ENCODE measurements at regions not wholly inside any gene's neighbourhood (a gene's known extent, or its start where the extent isn't known, plus 50 kb on each side); places are given as distances from the start of the nearest gene placed in this dataset.

DNA sequence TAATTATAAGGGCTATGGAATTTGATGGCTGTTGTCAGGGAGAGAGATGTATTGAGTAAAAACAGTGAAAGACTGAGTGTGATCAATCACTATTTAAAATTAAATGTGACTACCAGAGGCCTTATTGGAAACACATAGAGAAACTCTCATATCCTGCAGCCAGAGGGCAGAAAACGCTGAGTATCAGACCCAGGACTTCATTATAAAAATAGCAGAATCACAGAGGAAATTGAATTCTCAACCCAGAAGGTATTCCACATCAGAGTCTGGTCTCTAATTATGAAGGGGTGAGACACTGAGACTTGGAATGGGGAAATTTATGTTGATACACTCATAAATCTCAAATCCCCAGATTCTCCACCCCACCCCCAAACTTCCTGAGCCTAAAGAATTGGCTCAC lies 69.5 kb upstream of the IL6 start:
- DNase-seq = no peak

DNA sequence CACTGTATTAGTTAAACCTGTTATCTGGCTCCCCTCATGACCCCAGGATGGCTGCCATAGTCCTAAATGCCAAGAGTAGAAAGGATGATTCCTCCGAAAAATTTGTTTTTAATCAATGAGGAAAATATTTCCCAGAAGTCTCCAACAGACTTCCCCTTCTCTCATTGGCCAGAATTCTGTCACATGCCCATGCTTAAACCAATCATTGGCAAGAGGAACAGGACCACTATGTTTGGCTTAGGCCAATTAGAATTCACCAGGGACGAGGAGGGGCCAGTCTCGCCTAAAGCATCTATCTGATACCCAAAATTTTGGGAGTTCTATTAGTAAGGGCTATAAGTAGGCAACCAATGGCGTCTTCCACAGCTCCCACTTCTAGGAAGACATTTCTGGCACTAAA lies 71.2 kb upstream of the IL6 start:
- DNase-seq = no peak

DNA sequence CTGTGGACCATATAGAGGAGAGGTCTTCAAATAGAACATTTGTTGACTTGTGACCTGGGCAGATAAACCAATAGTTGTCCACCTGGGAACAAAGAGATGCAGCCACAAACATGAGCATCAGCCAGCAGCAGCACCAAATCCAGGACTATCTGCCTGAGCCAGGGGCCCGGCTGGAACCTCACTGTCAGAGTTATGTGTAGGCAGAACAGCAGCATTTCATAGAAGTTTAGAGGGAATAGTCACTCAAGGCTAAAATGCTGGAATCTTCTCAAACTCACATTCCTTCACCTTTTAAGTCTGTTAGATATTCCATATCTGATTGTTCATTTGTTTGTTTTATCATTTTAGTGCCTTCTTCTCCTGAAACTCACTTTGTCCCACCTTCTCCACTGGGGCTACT lies 72.2 kb upstream of the IL6 start:
- no peak for DNase-seq

DNA sequence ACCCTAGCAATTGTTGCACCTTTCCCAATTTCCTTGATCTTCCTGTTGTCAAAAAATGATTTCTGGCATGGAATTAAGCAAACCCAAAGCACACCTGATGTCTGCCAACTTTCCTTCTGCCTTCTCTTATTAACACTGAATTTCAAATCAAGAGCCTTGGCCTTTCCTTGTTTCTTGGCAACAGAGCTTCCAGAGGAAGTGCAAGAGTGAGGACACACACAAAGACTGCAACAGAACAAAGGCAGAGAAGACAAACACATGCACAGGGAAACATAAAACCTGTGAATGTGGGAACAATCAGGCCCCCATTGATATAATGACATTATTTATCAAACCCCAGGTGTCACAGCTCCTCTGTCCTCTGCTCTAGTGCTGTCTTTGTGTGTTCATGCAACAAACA lies 73.0 kb upstream of the IL6 start:
- DNase-seq = no peak

DNA sequence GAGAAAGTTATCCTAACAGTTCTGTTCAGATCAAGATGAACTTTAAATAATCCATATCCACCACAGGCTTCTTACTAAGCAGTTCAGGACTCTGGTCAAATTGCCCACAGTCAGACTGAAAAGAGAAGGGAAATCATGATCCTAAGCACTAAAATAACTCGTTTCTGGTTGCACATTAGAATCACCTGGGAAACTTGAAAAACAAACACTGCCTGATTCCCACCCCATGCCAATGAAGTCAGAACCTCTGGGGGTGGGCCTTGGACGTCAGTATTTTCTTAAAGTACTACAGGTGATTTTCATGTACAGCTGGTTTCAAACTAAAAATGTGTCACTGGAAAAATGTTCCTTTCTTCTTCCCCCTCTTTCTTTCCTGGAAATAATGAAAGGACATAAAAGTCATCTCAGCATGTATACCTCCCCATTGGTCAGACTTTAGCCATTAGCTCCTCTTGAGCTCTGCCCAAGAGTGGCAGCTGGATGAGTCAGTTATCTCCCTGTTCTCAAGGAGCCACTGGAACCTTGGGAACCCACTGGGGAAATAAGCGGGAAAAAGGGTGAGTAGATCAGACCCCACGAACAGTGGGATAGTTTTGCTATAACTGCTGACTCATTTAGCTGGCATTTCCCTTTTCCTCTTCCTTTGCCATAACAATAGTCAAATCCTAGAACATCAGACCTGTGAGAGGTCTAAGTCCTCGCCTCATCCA lies 75.3 kb upstream of the IL6 start:
- DNase-seq = no peak

DNA sequence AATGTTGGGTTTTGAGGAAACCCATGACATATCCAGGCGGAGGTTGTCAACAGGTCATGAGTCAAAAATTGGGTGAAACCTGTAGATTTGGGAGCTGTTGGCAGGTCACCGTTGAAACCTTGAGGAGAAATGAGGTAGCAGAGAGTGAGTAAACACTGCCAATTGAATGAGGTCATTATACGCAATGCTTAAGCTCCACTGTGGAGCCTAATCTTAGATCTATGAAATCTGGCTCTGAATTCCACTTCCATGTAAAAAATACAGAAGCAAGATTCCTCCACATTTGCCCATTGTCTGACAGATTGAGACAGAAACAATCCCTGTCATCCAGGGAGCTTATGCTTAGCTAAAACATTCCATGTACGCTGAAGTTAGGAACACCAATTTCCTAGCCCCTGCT lies 76.0 kb upstream of the IL6 start:
- DNase-seq = no peak

DNA sequence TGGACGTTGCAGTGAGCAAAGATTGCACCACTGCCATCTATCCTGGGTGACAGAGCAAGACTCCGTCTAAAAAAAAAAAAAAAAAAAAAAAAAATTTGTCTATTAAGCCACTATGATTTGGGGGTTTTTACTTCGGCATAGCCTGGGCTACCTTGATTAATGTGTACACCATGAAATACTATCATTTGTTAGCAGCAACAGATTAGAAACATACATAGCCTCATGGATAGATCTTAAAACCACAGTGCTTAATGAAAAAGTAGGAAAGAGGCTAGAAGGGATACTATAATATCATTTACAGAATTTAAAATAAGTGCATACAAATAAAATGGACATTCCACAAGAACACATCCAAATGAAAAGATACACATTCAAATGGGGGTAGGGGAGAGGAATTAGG lies 77.3 kb upstream of the IL6 start:
- DNase-seq = no peak

DNA sequence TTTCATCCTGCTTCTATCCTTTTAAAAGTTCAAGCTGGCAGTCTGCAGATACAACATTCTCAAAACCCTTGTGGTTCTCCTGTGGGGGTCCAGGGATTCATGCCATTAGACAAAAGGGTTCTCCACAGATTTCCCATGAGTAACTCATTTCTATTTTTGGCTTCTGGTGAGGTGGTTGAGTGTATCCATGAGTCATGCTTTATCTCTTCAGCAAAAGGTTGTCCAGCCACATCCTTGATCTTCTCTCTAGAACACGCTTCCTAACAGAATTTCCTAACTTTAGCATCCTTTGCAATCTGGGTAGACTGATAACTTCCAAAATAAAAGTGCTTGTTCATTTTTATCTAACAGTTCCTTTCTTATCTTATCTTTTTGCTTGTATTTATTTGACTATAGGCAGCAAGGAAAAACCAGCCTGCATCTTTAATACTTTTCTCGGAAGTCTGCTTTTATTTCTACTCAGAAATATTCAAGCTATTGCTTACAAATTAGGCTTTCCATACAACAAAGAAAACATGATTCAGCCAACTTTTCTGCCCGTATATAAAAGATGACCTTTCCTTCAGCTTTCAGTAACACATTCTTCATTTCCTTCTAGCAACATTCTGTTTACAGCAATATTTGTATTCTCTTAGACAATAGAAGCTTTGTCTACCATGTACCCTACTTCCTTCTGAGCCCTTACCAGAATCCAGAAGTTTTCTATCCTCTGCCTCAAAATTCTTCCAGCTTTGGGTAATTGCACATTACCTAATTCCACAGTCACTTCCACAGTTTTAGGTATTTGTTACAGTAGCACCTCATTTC lies 79.3 kb upstream of the IL6 start:
- DNase-seq = no peak

DNA sequence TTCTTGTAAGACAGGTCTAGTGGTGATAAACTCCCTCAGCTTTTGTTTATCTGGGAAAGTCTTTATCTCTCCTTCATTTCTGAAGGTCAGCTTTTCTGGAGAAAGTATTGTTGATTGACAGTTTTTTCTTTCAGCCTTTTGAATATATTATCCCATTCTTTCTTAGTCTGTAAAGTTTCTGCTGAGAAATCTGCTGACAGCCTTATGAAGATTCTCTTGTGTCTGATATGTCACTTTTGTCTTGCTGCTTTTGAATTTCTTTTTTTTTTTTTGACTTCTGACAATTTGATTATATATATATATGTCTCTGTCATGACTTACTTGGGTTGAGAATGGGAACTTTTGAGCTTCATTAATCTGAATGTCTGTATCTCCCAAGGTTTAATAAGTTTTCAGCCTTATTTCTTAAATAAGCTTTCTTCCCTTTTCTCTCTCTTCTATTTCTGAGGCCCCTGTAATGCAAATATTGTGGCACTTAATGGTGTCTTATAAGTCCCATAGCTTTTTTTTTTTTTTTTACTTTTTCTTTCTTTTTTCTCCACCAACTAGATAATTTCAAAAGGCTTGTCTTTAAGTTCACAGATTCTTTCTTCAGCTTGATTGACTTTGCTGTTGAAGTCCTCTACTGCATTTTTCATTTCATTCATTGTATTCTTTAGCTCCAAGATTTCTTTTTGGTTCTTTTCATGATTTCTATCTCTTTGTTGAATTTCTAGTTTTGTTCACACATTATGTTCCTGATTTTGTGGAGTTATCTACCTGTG lies 81.4 kb upstream of the IL6 start:
- no peak for DNase-seq

DNA sequence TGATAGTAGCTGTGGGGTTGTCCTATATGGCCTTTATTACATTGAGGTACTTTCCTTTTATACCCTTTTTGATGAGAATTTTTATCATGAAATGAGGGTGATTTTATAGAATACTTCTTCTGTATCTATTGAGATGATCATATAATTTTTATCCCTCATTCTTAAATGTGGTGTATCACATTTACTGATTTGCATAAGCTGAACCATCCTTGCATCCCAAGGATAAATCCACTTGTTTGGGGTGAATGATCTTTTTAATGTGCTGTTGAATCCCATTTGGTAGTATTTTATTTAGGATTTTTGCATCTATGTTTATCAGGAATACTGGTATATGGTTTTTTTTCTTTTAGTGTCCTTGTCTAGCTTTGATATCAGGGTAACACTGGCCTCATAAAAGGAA lies 84.5 kb upstream of the IL6 start:
- no peak for DNase-seq

DNA sequence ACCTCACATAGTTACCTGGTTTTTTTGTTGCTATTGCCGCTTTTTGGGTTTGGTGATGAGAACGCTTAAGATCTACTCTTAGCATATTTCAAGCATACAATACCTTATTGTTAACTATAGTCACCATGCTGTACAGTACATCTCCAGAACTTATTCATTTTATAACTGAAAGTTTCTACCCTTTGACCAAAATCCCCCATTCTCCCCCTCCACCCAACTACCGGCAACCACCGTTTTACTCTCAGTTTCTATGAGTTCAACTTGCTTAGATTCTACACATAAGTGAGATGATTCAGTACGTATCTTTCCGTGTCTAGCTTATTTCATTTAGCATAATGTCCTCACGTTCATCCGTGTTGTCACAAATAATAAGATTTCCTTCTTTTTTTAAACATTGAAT lies 86.7 kb upstream of the IL6 start:
- no peak for DNase-seq

DNA sequence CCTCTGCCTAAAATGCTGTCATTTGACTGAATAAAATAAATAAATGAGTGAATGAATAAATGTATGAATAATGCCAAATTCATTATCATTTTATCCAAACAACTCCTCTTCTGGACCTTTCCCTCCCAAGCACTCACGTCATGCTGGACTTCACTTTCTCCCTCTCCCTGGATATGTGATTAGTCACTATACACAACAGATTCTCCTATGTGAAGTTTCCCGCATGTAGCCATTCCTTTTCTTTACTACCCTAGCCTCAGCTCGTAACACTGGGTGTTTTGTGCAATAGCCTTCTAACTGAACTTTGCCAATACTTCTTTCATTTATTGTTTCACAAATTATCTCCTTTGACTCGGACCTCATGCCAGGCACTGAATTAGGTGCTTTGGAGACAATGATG lies 87.6 kb upstream of the IL6 start:
- no peak for DNase-seq

DNA sequence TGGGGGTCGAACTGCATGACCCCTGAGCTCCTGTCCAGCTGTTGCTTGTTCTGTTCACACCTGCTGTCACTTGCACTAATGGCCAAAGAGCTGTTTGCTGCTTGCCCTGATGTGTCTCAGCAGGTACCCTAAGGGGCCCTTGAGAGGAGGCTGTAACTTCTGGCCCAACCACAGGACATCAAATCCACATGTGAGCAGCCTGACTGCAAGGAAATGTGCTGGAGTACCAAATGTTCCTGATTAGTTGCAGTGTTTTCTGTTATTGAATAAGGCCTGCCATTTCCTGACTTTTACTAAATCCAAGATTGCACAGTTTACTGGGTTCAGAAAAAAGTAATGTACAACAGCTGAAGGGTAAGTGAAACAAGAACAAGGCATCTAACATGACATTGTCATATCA lies 91.7 kb upstream of the IL6 start:
- no peak for DNase-seq

DNA sequence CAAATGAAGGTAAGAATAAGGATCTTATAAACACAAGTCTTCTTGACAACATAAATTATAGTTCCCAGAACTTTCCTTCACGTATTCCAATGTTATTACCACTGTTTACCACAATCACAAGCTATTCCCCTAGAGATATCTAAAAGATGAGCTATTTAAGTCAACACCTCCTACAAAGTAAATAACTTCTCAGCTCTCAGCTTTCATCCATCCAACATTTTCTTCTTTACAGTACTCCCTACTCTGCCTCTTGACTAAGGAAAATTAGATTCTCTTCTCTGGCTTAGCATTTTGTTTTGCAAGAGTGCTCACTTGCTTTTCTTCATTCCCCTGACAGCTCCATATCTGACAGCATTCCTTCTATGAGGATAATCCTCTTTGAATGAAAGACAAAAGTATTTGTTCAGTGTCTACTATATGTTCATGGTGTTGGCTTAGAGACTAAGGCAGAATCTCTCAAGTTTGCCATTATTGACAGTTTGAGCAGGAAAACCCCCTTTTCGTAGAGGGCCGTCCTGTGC lies 93.0 kb upstream of the IL6 start:
- no peak for DNase-seq

DNA sequence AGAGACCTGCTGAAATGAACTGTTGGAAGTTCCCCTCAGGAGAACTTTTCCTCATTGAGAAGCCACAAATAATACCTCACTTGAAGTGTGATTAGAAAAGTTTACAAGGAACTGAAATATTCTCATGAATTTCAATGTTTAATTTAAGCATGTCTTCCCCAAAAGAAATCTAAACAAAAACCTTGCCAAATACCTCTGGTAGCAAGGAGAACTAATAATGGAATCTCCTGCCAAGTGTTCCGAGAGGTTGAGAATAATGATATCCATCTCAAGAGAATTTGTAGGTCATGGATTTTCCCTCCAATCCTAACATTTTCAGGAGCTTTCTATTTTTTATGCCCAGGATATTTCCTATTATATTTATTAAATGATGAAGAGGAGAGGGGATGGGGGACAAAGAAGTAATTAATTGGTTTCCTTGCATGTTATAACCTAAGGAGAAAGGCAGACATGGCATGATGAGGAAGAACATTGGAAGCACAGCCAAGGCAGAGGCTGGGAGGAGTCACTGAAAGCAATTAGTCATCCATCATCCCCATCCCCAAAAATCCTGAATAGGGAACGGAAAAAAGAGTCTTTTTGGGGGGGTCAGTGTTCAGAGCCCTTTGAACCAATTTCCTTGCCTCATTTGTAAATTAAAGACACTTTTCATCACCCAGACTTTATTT lies 93.6 kb upstream of the IL6 start:
- no peak for DNase-seq

DNA sequence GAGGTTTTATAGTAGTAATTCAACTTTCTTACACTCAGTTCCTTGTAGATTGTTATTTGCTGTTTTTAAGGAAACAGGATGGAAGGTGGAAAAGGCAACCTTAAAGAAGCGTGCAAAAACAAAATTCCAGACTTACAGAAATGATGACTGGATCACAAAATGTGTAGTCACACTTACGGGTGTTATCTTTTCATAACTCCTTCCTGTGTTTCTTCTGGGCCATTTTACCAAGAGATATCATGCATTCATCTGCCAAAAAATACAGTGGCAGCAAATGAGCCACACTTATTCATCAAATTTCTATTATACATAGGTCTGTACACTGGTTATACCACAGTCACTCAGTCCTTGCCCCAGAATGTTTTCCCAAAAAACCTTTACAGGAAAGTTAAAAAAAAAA lies 94.3 kb upstream of the IL6 start:
- no peak for DNase-seq

DNA sequence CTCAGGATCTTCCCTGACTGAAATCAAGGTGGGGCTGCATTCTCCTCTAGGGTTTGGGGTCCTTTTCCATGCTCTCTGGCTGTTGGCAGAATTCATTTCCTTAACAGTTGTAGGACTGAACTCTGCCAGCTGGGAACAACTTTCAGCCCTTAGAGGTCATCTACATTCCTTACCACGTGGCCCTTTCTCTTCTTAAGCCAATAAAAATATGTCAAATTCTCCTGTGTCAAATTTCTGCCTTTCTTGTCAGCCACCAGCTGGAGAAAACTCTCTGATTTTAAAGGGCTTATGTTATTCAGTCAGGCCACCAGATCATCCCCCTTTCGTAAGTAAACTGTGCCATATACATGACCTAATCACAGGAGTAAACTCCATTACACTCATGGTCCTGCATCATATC lies 95.3 kb upstream of the IL6 start:
- no peak for DNase-seq

DNA sequence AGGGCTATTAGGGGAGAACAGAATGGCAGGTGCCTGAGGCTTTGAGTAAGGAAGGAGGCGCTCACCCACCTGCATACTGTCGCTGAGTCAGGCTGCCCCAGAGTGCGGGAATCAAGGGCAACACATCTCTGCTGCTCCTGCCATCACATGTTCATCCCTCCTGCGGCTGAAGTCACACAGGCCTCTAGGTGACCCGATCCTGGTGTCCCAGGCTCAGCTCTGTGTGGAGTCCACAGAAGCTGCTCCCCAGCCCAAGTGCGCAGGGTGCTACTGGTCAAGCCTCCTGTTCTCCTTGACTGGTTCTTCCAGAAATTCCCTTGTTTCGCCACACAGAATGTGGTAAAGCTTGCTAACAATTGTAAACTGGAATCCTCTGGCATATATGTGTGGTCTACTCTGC lies 96.9 kb upstream of the IL6 start:
- no peak for DNase-seq

DNA sequence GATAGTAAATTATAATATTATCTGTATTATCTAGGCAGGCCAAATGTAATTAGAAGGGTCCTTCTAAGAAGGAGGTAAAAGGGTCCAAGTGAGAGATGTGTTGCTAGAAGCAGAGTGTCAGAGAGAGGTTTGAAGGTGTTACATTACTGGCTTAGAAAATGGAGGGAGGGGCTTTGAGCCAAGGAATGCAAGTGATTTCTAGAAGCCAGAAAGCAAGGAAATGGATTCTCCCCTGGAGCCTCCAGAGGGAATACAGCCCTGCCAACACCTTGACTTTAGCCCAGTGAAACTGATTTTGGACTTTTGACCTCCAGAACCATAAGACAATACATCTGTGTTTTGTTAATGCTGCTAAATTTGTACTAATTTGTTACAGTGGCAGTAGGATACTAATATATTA lies 97.9 kb upstream of the IL6 start:
- no peak for DNase-seq

DNA sequence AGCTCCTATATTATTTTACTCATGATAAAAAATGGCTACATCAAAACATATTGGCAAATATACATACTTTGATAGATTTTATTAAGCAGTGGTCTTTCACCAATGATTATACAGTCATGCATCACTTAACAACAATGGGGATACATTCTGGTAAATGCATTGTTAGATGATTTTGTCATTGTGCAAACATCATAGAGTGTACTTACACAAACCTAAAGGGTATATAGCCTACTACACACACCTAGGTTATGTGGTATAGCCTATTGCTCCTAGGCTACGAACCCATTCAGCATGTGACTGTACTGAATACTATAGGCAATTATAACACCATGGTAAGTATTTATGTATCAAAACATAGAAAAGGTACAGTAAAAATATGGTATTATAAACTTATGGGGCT lies 98.9 kb upstream of the IL6 start:
- no peak for DNase-seq

DNA sequence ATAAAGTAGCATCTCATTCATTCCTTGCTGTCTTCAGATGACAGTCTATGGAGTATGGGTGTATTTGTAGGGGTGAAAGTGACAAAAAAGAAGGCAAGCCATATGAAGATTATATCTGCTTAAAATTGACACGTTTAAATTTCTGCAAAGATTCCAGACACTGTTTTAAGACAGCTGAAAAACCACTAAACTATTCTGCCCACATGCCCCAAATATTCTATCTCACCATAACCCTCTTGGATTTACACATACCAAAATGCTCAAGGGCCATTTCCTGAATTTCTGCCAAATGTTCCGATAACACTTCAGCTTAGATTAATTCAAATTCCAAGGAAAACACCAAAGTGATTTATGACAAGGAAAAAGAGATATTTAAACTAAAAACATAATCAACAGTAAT lies 99.9 kb upstream of the IL6 start:
- DNase-seq = no peak

DNA sequence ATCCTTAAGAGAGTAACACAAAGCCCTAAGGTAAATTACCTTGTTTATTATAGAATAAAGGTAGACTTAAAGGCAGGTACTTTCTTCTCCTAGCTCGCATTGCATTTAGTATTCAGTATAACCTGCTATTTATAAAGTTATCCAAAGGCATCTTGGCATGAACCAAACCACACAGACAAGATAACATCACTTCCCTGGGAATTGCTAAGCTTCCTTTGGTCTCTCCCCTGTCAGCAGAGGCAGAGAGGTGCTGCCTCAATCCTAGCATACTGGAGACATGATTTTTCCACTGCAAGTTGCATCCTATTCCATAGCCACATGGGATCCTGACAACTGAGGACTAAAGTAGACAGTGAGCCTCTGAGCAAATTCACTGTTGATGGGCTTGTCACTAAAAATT lies 101.7 kb upstream of the IL6 start:
- DNase-seq = no peak

DNA sequence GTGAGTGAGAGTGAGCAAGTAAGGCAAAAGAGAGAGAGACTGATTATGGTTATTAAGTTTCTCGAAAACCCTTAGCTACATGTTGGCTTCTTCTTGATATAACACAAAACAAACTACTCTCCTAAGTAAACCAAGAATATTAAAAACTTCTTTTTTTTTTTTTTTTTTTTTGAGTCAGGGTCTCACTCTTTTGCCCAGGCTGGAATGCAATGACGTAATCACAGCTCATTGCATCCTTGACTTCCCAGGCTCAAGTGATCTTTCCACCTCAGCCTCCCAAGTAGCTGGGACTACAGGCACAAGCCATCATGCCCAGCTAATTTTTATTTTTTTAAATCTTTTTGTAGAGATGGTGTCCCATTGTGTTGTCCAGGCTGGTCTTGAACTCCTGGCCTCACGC lies 102.2 kb upstream of the IL6 start:
- DNase-seq = no peak

Measured in AML-193 (cell line).